ENCODE measurements at regions not wholly inside any gene's neighbourhood (a gene's known extent, or its start where the extent isn't known, plus 50 kb on each side); places are given as distances from the start of the nearest gene placed in this dataset.

DNA sequence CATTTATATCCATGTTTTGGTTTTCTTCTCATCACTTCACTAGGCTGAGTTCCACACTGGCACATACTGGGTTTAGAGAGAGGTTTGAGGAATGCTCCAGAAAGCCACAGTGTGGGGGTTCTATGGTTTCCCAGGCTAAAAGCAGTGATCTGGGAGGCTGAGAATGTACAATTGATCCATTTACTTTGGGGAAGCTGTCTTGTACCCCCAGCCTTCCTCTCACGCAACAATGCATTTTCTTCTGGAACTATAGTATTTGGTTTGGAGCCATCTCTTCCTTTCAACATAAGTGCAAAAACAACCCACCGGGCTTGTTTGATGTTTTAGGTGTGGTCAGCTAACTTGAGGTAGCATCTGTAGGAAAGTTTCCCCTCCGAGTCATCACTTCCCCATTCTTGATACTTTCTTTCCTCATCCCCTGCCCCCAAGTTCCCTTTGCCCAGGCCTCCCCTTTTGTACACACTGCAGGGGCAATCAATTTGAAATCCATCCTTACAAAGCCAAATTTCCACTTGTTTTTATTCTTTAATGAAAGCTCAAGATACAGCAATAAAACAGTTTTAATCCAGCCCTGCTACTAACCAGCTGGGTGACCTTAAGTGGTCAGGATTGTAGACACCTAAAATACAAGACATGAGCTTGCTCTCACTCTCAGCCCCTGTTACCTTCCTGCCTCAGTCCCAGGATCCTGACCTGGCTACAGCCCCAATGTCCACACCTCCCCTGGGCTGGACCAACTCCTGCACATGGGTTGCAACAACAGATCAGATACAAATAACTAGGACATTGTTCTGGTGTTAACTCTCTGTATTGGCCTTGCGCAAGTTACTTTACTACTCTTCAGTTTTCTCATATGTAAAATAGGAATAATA, 109.2 kb downstream of the FHDC1 start:
- TF ChIP-seq CTCF (IDR thresholded peaks at IDR 0.05; ENCODE audit: insufficient read depth, low read depth, low read length) = no peak
- no peak for DNase-seq (ENCODE audit: low read depth)
- H3K4me3 ChIP-seq (ENCODE audit: low read depth, low read length) = no peak overlapping the region

DNA sequence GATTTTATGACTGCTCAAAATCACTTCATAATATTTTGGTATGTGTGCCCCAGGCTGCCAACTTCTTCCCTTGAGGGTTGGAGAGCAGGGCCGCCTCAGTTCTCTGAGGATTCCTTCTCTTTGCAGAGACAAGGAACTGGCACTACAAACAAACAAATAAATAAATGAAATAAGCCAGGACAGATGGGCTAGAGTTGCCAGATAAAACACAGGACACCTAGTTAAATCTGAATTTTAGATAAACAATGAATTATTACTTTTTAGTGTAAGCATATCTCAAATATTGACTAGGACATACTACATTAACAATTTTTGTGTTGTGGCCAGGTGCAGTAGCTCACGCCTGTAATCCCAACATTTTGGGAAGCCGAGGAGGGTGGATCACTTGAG, 122.5 kb downstream of the FHDC1 start:
- DNase-seq (ENCODE audit: low read depth) = no peak
- no peak for TF ChIP-seq CTCF (IDR thresholded peaks at IDR 0.05; ENCODE audit: insufficient read depth, low read depth, low read length)
- H3K4me3 ChIP-seq (ENCODE audit: low read depth, low read length) = no peak overlapping the region

GRCh38 chr4:153060196-153060595, 124.1 kb downstream of the FHDC1 start:
- no peak for TF ChIP-seq CTCF (IDR thresholded peaks at IDR 0.05; ENCODE audit: insufficient read depth, low read depth, low read length)
- no peak for DNase-seq (ENCODE audit: low read depth)
- H3K4me3 ChIP-seq (ENCODE audit: low read depth, low read length) = no peak overlapping the region

DNA sequence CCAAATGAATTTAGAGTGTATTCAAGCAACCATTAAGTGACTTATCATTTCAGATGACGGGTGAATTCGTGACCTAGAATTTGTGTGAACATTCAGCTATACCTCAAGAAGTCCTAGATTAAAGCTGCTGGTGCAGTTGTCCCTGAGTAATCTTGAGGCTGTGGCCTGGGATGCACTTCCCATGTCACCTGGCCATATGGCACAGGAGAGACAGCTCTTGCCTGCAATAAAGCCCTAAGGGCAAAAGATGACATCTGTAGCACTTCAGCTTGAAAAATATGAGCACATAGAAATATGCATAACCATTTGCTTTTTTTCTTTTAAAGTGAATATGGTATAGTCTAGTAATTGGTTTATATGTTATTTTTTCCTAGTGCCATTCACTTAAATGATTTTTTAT, 125.8 kb downstream of the FHDC1 start:
- no peak for TF ChIP-seq CTCF (IDR thresholded peaks at IDR 0.05; ENCODE audit: insufficient read depth, low read depth, low read length)
- H3K4me3 ChIP-seq (ENCODE audit: low read depth, low read length) = no peak overlapping the region
- DNase-seq (ENCODE audit: low read depth) = no peak

- no peak overlapping the region for H3K4me3 ChIP-seq (ENCODE audit: low read depth, low read length)
- no peak for TF ChIP-seq CTCF (IDR thresholded peaks at IDR 0.05; ENCODE audit: insufficient read depth, low read depth, low read length)
- DNase-seq (ENCODE audit: low read depth) = no peak
Measured at GRCh38 chr4:153062652-153063168, 126.6 kb downstream of the FHDC1 start.

- no peak overlapping the region for H3K4me3 ChIP-seq (ENCODE audit: low read depth, low read length)
- DNase-seq (ENCODE audit: low read depth) = no peak
- no peak for TF ChIP-seq CTCF (IDR thresholded peaks at IDR 0.05; ENCODE audit: insufficient read depth, low read depth, low read length)
Measured at GRCh38 chr4:153063490-153063889, 127.4 kb downstream of the FHDC1 start.
